GM21529 (cell line): ENCODE measurements at regions not wholly inside any gene's neighbourhood (a gene's known extent, or its start where the extent isn't known, plus 50 kb on each side); places are given as distances from the start of the nearest gene placed in this dataset.
A peak's percentile ranks its signal among the peaks of the same experiment; 100 is the strongest.

Experiments
- ATAC-seq: cut with Tn5 transposase; IDR thresholded peaks from one replicate; pipeline ENCODE4 v1.9.1; 2021; ENCODE audit not compliant: unreplicated experiment

GRCh38 chr11:127119356-127119755 lies 118.8 kb upstream of the KIRREL3 start:
- no peak for ATAC-seq

DNA sequence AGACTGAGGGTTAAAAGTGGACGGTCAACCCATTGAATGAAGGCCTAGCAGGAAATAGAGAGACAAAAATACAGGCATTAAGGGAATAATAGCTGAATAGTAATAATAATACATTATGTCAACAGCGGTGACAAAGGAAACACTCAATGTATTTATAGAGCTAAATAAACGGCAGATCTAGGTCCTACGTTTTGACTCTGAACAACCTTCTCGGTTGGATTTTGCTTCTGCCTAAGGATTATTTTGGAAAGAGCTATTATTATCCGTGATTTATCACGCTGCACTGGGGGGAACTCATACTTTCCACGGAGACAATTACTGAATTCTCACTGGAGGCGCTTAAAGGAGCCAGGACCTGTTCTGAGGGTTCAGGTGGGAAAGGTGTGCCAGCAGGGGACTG lies 118.2 kb upstream of the KIRREL3 start:
- no peak for ATAC-seq

DNA sequence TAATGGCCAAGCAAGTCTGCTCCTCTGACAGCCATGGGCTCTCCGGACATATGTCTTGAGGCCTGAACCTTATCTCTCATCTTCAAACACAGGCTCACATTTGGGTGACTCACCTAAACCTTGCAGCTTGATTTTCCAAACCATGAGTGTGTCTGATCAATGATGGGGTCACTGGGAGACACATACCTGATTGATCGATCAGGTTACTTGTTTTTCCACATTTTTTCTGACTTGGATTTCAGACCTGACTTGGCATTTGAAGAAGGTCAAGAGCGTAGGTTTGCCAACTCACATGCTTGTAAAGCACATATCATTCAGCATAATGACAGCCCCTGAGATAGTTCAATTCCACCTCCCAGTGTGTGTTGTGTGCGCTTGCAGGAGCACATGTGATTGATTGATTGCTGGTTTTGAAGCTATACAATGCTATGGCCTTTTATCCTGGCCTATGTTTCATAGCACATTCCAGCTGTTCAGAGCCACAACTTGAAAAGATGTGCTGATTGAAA lies 116.7 kb upstream of the KIRREL3 start:
- no peak for ATAC-seq

DNA sequence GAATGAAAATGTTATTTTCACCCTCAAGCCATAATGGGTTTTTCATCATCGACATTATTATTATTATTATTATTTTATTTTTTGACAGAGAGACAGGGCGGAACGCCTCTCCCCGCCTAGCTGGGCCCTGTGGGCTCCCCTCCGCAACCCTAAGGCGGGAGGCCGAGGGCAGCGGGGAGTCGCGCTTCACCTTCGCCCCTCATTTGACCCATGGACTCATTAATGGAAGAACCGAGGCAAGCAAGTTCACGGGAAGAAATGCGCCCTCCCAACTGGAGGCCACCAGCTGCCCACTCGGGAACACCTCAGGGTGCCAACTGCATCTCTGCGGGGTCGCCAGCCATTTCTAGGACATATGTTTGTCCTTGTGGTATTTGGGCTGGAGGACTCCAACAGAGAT lies 115.3 kb upstream of the KIRREL3 start:
- no peak for ATAC-seq

DNA sequence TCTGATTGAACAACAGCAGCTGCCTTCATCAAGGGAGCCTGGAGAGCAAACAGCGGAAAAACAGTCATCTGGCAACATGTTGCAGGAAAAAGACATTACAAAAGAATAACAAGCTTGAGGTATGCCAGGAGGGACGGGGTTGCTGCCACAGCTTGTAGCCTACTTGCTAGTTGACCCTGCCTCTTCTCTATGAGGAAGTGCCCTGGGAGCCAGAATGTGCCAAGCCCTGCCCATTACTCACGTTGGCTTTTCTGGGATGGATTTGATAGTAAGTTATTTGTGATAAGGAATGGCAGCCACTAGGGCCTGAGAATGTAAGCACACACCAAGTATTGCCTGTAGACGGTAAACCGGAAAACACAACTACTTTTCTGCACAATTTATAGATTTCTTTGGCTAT lies 113.5 kb upstream of the KIRREL3 start:
- ATAC-seq, result no peak

DNA sequence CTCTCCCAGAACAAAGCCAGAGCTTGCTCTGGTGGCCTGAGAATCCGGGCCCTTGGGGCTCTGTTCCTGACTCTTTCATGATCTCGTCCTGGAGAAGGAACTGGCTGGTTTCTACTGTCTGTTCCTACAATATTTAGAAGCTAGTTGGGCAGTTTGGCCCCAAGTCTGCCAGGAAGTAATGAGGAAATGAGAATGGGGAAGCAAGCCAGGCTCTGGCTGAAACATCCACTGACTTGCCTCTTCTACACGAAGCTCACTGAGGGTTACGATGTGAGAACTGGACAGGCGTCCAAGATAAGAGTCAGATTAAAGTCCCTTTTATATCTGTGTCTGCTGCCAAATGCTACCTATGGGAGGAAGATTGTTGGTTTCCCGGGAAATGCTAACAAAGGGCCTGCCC lies 110.0 kb upstream of the KIRREL3 start:
- ATAC-seq, result no peak

DNA sequence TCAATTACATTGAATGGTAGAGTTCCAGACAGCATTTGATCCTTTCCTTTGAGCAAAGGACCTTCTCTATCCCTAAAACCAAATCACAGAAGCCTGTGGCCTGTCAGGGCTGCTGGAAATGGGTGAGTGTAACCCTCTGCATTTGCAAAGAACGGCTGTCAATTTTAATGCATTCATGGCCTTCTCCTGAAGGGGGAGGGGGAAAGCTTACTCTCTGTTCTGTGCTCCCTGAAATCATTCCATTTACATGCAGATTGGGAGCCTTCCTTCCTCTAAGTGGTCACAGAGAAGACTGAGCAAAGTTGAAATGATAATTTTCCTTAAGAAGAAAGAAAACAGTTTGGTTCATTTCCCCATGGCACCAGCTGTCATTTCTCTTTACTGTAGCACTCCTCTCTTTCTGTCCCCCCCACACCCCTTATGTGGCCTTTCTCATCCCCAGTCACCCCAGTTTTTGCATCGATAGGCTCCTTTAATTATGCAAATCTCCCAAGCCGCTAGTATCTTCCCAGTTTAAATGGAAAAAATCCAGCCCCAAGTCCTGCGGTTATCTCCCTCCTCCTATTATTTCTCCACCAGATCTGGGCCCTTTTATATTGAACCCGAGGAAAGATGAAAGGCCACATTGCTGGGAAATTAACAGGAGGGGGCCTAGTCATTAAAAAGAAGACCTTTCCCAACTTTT lies 109.4 kb upstream of the KIRREL3 start:
- no peak for ATAC-seq

DNA sequence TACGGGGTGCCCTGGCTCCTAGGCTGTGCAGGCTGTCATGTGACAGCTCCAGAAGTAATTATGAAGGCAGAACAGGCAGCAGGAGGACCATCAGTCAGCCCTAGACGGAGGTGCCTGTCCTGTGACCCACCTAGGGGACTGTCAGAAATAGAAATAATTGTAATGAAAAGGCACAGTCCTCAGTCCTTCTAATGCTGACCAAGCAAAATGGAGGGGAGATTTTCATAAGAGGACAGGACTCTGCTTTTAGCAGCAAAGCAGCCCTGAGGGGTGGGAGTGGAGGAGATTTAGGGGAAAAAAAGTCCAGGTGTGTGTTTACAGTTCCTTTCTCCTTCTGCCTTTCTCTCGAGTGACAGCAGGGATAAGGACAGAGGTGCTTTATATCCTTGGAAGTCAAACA lies 108.3 kb upstream of the KIRREL3 start:
- no peak for ATAC-seq

DNA sequence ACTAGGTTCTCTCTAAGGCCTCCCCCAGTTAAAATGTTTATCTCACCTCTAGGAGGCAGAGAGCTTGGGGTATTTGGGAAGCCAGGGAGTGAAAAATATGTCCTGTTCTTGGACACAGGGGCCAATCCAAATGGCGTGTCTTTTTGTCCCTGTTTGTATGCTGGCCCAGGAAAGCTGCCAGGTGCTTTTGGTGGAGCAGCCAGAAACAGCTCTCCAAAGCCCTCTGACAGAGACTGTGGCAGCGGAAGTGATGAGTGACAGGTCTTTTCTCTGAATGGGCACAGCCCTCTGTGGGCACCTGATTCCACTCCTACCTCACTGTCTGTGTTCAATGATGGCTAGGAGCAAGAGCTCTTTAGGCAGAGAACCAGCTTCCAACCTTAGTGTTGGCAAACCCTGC lies 106.4 kb upstream of the KIRREL3 start:
- ATAC-seq, result no peak

- no peak for ATAC-seq
Measured at GRCh38 chr11:127105593-127106541, 105.3 kb upstream of the KIRREL3 start.

DNA sequence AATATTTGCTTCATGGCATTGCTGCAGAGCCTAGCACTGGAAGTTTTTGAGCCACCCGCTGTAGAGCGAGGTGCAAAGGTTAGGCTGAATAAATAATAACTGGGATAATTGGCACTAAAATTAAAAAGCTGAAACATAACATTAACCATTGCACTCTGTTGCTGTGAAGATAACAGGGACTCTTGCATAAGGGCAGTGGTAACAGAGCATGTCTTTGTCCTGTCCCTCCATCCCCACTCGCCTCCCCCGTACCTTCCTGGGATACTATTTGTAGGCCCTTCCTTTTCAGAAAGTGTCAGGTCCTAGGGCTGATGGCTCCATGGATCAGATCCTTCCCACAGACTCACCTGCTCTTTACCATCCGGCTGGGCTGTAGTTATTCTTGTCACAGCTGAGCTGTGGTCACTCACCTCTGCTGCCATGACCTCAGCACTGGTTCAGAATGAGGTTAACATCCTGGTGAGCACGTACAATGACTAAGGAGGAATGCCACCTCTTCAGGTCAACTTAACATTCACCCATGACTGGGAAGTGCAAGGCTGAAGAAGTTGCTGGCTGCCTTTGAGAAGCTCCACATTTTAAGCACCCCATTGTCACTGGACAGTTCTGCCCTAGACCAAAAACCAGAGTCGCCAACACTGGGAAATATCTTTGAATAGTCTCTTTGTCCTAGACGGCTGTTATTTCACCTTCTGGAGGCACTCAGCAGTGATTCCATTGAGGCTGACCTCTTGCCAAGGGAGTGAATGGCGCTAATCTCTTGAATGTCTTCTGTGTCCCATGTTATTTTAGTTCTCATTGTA lies 103.2 kb upstream of the KIRREL3 start:
- ATAC-seq, result no peak

DNA sequence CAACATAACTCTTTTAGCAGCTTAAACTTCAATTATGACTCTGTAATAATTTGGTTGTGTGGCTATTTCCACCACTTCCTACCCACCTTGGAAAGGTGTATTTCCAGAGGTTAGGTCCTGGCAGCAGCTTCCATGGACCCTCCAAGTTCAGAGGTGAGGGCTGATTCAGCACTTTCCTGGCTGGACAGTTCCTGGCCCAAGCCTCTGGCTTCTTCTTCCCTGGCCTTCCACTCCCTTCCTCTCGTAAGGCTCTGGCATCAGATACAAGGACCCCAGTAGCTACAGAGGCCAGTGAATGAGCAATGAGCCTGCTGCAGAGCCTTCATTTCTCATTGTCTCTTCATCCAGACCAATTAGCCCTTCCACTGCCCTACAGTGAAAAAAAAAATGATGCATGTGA lies 98.1 kb upstream of the KIRREL3 start:
- ATAC-seq, result no peak

DNA sequence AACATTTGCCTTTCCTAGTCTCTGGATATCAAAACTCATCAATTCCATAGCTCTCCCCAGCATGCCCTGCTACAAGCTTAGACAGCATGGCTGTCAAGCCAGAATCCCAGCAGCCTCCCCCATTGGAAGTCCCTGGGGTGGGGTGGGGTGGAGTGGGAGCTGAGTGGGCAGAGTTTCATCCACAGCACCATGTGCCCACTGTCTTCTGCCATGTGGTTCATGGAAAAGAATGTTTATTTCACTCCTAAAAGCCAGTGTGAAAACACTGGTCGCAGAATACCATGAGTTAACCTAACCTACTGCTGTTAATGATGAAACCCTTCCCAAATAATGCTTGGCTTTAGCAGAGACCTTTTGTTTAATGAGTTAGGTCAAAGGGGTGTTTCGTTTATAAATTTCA lies 80.2 kb upstream of the KIRREL3 start:
- no peak for ATAC-seq

DNA sequence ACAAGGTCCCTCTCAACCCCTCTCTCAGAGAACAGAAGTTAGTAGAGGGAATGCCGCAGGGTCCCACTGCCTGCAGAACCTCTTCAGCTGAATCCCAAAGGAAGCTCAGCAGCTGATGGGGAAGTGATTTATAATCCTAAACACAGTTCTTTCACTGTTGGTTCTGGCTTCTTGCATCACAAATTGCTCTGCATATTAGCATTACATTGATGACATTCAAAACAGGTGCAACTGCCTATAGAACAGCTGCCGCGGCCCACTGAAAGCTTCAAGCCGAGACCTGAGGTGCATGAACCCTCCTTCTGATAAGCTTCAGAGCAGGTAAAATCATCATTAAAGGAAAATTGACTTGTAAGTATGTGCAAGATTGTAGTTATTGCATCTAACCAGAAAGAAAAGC lies 75.2 kb upstream of the KIRREL3 start:
- no peak for ATAC-seq

DNA sequence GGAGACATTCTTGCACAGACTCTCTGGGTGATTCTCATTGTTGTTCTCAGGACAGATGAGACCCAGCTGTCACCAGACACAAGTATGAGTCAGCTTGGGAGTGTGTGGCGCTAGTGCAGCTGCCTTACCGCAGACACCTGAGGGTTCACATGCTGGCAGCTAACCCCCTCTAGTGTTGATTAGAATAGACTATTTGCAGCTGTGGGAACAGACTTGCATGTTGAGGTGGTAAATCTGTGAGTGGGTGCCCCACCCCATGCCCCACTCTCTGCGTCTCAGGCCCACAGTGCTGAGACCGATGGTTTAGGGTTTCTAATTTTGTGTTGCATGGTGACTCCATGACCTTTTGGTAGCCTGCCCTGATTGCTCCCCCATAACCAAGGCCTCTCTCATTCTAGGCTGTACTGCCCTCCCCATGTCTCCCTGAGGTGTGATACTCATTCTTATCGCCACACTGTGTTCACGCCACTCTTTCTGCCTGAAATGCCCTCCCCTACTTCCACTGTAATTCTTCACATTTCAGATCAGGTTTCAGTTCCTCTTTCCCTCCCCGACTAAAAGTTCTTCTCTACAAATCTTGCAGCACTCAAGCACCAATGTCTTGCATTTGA lies 73.7 kb upstream of the KIRREL3 start:
- ATAC-seq, result peak; percentile 97

- ATAC-seq, result no peak
Measured at GRCh38 chr11:127073621-127074020, 73.1 kb upstream of the KIRREL3 start.

DNA sequence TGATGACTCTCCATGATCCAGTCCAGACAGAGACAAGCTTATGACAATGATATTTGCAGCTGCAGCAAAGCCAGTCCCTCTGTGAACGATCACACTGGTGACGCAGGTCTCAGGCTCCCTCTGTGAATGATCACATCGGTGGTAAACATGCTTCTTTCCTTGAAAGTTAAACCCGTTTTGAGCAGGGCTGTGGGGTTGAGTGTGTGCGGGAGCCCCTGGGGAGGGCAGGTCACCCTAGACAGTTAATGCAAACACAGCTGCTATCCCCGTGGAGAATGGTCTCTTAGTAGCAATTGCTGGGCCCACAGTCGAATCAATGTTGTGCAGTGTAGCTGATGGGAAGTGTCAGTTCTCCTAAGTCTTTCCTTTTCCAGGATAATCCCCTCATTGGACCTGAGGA lies 71.0 kb upstream of the KIRREL3 start:
- ATAC-seq, result no peak

DNA sequence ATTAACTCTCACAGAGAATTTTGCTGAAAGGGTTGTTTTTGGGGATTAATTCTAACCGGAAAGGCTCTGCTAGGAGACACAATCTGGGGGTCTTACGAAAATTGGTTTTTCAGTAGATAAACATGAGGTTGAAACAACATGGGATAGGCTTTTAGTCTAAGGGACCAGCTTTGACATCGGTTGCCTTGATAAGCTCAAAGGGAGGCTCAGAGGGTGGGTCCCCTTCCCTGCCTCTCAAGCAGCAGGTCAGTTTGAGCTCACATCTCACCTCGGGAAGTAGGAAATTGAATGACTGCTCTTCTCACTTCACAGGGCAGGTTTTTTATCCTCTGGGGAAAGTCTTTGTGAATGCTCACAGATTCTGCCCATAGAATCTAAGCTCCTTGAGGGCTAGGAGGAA lies 70.2 kb upstream of the KIRREL3 start:
- ATAC-seq, result no peak

DNA sequence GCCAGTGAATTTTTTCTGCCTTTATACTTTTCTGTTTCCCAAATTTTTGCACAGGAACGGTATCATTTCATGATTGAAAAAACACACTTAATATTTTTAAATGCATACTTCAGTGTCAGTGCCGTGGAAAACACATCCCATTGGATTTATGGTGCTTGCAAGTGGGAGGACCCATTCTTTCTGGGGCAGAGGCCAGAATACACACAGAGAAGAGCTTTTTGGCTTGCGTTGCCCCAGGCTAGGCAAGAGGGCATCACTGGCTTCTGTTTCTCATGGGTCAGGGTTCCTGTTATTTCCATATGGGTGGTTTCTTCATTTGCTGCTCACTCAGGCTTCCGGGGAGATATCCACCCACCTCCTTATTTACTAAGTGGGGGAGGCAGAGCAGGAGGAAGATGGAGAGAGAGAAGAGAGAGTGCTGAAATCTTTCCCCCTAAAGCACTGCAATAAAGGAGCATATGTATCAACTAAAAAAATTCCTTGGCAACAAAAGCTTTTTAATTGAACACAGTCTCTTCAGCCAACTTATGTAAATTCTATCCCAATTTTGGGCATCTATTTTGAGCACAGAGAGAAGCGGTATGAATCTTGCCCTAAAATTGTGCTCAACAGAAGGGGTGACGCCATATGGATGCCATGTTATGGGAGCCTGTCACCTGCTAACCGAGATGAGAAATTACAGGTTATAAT lies 66.0 kb upstream of the KIRREL3 start:
- ATAC-seq, result no peak

DNA sequence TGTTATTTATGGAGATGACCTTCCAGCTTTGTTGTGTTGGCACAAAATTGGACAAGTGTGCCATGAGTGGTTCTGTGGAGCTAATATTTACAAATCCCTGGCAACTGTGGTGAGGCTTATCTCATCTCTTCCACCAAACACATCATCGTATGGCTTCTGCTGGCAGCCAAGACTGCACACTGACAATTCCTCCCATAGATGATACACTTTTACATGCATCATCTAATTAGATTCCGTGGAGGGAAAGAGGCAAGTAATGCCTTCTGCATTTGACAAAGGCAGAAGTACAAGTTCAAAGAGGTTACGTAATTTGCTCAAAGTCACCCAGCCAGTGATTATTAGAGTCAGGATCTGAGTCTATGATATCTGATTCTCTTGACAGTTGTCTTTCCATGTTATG lies 62.7 kb upstream of the KIRREL3 start:
- no peak for ATAC-seq
